Keratinocyte (primary cell): ENCODE measurements at regions not wholly inside any gene's neighbourhood (a gene's known extent, or its start where the extent isn't known, plus 50 kb on each side); places are given as distances from the start of the nearest gene placed in this dataset.

Experiments
- DNase-seq: peaks from one replicate; pipeline ENCODE4 v3.0.0-alpha.2; 2011; ENCODE audit warnings: low read depth, missing footprints, low spot score
- FAIRE-seq: peaks from 2 replicates; lab custom pipeline; 2011; peaks lifted over from hg19 to GRCh38; lab: Jason Lieb, UNC
- H2AFZ ChIP-seq: 2 replicates; pipeline ENCODE4 v1.6.0; 2012; ENCODE audit warnings: low read length, control low read depth, inconsistent platforms; ENCODE audit not compliant: control insufficient read depth
- H3K27ac ChIP-seq: 2 replicates; pipeline ENCODE4 v1.5.1; 2011; ENCODE audit warnings: low read length; ENCODE audit not compliant: control insufficient read depth, insufficient read depth
- H3K27me3 ChIP-seq: 3 replicates; pipeline ENCODE4 v1.6.0; 2011; ENCODE audit warnings: low read length; ENCODE audit not compliant: control insufficient read depth, insufficient read depth; ENCODE audit errors: extremely low read depth
- H3K36me3 ChIP-seq, 2 experiments: 2 replicates in 1 of 2; 3 replicates in 1 of 2; pipeline ENCODE4 v1.5.1; 2011; ENCODE audit warnings: low read length in 2 of 2, mild to moderate bottlenecking in 1 of 2; ENCODE audit not compliant: control insufficient read depth in 2 of 2, insufficient read depth in 2 of 2; ENCODE audit errors: extremely low read depth in 1 of 2
- H3K4me1 ChIP-seq: 3 replicates; pipeline ENCODE4 v1.5.1; 2011; ENCODE audit warnings: low read length; ENCODE audit not compliant: control insufficient read depth, insufficient read depth; ENCODE audit errors: extremely low read depth
- H3K4me2 ChIP-seq: 3 replicates; pipeline ENCODE4 v1.6.0; 2011; ENCODE audit warnings: low read depth, low read length; ENCODE audit not compliant: control insufficient read depth, insufficient read depth; ENCODE audit errors: extremely low read depth
- H3K4me3 ChIP-seq, 3 experiments: fragments of 200-600 bp in 1 of 3; sonication (generic) in 1 of 3; 2 replicates in 2 of 3; 3 replicates in 1 of 3; pipeline ENCODE4 v1.5.1; 2011 to 2016; ENCODE audit warnings: low read length in 3 of 3, mild to moderate bottlenecking in 3 of 3, control low read depth in 2 of 3, inconsistent platforms in 1 of 3, low read depth in 1 of 3, mixed read lengths in 1 of 3, mixed run types in 1 of 3, moderate library complexity in 1 of 3; ENCODE audit not compliant: control insufficient read depth in 2 of 3, insufficient read depth in 2 of 3; ENCODE audit errors: extremely low read depth in 1 of 3
- H3K79me2 ChIP-seq: 2 replicates; pipeline ENCODE4 v1.6.0; 2012; ENCODE audit warnings: low read length; ENCODE audit not compliant: control insufficient read depth, insufficient read depth
- H3K9ac ChIP-seq: 3 replicates; pipeline ENCODE4 v1.6.0; 2011; ENCODE audit warnings: low read length; ENCODE audit not compliant: control insufficient read depth, insufficient read depth; ENCODE audit errors: extremely low read depth
- H3K9me1 ChIP-seq: 3 replicates; pipeline ENCODE4 v1.6.0; 2011; ENCODE audit warnings: low read length; ENCODE audit not compliant: control insufficient read depth, insufficient read depth; ENCODE audit errors: extremely low read depth
- H3K9me3 ChIP-seq: 2 replicates; pipeline ENCODE4 v1.5.1; 2012; ENCODE audit warnings: low read depth, low read length; ENCODE audit not compliant: control insufficient read depth
- H4K20me1 ChIP-seq: 3 replicates; pipeline ENCODE4 v1.6.0; 2011; ENCODE audit warnings: low read length; ENCODE audit not compliant: control insufficient read depth, insufficient read depth; ENCODE audit errors: extremely low read depth
- CTCF ChIP-seq, 3 experiments: IDR thresholded peaks in 1 of 3; conservative IDR thresholded peaks in 1 of 3; optimal IDR thresholded peaks in 1 of 3; 2 replicates in 2 of 3; 3 replicates in 1 of 3; pipeline versions ENCODE3 to v1.5.1; 2011; ENCODE audit warnings: low read length in 3 of 3, mild to moderate bottlenecking in 3 of 3, moderate library complexity in 2 of 3, control low read depth in 1 of 3, inconsistent platforms in 1 of 3; ENCODE audit not compliant: insufficient read depth in 2 of 3; ENCODE audit errors: extremely low read depth in 1 of 3
- EZH2 ChIP-seq: IDR thresholded peaks from one replicate; pipeline ENCODE4 v1.6.1; 2012; ENCODE audit warnings: inconsistent platforms, mild to moderate bottlenecking, low read length, moderate library complexity
- dilution Hi-C: fragments of 300-500 bp; cut with MboI; formaldehyde crosslinking; loops from one replicate; pipeline ENCODE4 v1.7.0; 2020; ENCODE audit warnings: low sequenced_read_pairs; ENCODE audit not compliant: extremely low pct_ligation_motif_present

DNA sequence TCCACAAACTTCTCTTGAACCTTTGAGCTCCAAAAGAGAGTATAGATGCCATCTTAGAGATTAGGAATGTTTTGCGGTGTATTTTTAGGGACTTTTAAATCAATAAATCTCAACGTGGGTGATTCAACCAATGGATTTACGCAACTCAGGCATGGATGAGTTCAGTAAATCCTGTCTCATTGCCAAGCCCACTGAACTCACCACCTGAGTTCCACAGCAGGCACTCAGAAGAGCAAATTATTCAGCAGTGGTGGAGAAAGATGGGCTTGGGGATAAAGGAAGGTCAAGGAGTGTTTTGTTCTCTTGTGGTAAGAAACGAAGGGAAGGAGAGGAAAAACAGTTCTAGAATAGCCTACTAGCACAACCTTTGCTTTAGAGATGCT is 68.7 kb upstream of the HMGA2 start:
- H3K9me3 ChIP-seq: no peaks in the 10 kb centered on the region
- H3K27ac ChIP-seq: no peak overlapping the region
- no peaks in the 10 kb centered on the region for H3K79me2 ChIP-seq
- H3K4me3 ChIP-seq: no peak overlapping the region
- DNase-seq (no peak), FAIRE-seq (no peak)
- H3K9ac ChIP-seq: no peak overlapping the region
- no peaks in the 10 kb centered on the region for H3K4me1 ChIP-seq
- H3K36me3 ChIP-seq: no peaks in the 10 kb centered on the region
- H4K20me1 ChIP-seq: no peaks in the 10 kb centered on the region
- no peaks in the 10 kb centered on the region for H3K9me1 ChIP-seq
- no peak overlapping the region for H2AFZ ChIP-seq
- no peaks in the 10 kb centered on the region for H3K27me3 ChIP-seq
- no peak overlapping the region for H3K4me2 ChIP-seq
- TF ChIP-seq CTCF (optimal IDR thresholded peaks at IDR 0.05 in 1 of 3, IDR thresholded peaks at IDR 0.05 in 1 of 3, conservative IDR thresholded peaks at IDR 0.05 in 1 of 3; ENCODE audit: extremely low read depth in 1 of 3, insufficient read depth in 2 of 3, low read length in 3 of 3) (no peak), EZH2 (no peak)
- dilution Hi-C loops: no loop called here

GRCh38 chr12:65756267-65756666 is 68.0 kb upstream of the HMGA2 start:
- Histone ChIP-seq H3K27ac (no peak overlapping the region), H3K9ac (no peak overlapping the region), H3K79me2 (no peaks in the 10 kb centered on the region), H3K9me3 (no peaks in the 10 kb centered on the region), H3K4me3 (no peak overlapping the region), H3K4me1 (no peaks in the 10 kb centered on the region), H3K4me2 (no peak overlapping the region), H2AFZ (no peak overlapping the region), H3K9me1 (no peaks in the 10 kb centered on the region), H4K20me1 (no peaks in the 10 kb centered on the region), H3K27me3 (no peaks in the 10 kb centered on the region), H3K36me3 (no peaks in the 10 kb centered on the region)
- FAIRE-seq (no peak), DNase-seq (no peak)
- dilution Hi-C loops: no loop called here
- no peak for TF ChIP-seq EZH2
- no peak for TF ChIP-seq CTCF (optimal IDR thresholded peaks at IDR 0.05 in 1 of 3, IDR thresholded peaks at IDR 0.05 in 1 of 3, conservative IDR thresholded peaks at IDR 0.05 in 1 of 3; ENCODE audit: extremely low read depth in 1 of 3, insufficient read depth in 2 of 3, low read length in 3 of 3)
